ENCODE measurements at regions not wholly inside any gene's neighbourhood (a gene's known extent, or its start where the extent isn't known, plus 50 kb on each side); places are given as distances from the start of the nearest gene placed in this dataset.

DNA sequence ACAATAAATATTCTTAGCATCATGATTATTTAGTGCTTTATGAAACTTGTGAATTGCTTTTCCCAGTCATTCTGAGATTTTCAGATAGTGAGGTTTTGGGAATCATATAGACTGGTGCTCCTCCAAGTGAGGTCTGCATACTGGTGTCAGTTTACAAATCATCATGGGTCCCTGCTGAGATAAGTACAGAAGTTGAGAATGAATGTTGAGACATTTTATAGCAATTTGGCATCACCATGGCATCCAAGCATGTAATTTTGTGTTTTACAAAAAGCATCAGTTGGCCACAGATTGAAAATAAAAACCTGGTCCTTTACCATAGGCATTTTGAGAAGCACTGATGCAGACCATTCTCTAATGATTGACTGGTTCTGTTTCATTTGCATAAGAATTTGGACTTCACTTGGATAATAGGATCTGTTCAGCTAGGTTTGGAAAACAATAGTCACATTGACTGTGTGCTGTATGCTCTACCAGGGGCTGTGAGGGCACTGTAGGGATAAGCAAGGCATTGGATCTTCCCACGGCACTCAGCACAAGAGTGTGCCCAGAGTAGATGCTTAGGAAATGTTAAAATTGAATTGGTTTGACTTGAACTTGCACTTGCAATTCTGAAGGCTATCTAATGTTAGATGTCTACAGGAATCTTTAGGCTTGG, 79.0 kb upstream of the JUN start:
- no peak for DNase-seq (ENCODE audit: low read depth, low spot score)

DNA sequence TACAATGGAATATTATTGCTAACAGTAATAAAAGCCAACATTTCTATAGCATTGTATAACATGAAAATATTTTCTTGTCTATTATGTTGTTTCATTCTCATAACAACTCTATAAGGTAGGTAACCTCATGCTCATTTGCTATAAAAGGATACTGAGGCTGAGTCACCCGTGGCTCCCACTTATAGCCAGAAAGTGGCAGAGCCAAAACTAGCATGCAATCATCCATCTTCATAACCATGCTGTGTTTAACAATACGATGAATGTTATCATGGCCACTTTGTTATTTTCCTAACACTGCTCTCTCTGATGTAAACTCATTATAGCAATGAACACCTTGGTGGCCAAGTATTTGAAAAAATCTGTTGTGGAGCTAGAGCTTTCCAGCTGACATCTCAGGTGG, 80.8 kb upstream of the JUN start:
- no peak for DNase-seq (ENCODE audit: low read depth, low spot score)

DNA sequence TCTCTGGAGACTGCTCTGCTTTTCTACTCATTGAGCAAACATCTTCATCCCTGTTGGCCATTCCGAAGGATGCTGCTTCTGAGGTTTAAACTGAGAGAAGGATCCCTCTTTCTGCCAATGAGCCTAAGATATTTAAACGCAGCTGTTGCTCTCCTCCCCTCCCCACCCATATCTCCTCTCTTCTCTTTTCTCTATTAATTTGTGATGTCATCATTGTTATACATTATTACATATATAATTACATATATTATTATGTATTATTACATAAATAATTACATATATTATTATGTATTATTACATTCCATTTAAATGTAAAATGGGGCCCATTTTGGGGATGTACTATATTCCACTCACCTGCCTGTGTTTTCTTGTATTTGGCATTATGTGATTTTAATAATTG, 82.7 kb upstream of the JUN start:
- DNase-seq (ENCODE audit: low read depth, low spot score) = no peak

DNA sequence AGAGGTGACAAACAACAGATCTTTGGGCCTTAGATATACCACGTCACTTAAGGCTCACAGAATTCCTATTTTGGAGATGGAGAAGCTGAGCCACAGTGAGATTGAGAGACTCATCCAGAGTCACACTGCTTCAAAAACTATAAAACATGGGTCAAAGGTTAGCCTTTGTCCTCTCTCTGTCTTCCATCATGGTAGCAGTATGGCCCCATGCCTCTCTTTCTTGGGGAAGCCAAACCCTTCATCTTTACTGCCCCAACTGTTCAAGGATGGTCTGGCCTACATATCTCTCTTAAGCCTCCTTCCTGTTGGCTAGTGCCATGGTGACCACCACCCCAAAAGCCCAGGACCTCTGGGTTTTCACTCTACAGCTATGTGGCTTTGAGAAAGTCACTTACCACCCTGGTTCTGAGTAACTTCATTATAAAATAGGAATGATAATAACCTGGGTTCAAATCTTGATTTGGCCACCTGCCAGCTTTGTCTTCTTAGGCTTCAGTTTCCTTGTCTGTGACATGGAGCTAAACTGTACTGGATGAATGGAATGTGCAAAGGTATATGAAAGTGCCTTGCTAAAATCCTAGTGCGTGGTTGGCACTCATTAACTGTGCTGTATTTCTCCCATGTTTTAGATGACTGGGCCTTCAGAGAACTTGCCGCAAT, 85.9 kb upstream of the JUN start:
- no peak for DNase-seq (ENCODE audit: low read depth, low spot score)

DNA sequence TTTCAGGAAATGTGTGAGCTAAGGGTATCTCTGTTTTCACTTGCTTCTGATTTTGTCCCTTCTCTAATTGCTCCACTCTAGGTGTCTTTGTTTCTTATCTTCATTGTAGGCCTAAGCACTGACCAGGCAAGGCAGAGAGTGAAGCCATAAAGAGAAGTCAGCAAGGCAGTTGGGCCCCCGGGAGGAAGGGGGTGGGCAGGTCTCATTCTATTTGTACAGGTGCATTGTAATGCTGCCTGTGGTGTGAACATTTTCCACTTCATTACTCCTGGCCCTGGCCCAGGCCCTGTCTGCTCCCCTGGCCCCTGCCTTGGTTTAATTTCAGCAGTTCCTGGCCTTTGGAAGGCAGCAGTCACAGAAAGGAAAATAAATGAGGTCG, 86.4 kb upstream of the JUN start:
- DNase-seq (ENCODE audit: low read depth, low spot score) = no peak

DNA sequence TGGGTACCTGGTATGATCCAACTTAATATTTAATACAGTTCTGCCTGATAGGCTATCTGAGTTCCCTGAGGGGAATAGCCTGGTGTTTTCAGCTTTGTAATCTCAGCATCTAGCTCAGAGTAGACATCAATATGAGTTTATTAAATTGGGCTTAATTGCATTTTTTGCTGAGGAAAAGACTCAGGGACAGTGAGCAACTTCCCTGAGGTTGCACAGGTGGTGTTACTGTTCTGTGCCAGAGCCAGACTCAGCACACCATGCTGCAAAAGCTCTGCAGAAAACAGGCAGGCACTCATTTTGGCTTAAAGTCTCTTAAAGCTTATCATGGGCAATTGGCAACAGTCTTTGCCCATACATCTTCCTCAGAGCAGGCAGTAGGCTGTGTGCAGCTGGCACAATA, 90.5 kb upstream of the JUN start:
- no peak for DNase-seq (ENCODE audit: low read depth, low spot score)

DNA sequence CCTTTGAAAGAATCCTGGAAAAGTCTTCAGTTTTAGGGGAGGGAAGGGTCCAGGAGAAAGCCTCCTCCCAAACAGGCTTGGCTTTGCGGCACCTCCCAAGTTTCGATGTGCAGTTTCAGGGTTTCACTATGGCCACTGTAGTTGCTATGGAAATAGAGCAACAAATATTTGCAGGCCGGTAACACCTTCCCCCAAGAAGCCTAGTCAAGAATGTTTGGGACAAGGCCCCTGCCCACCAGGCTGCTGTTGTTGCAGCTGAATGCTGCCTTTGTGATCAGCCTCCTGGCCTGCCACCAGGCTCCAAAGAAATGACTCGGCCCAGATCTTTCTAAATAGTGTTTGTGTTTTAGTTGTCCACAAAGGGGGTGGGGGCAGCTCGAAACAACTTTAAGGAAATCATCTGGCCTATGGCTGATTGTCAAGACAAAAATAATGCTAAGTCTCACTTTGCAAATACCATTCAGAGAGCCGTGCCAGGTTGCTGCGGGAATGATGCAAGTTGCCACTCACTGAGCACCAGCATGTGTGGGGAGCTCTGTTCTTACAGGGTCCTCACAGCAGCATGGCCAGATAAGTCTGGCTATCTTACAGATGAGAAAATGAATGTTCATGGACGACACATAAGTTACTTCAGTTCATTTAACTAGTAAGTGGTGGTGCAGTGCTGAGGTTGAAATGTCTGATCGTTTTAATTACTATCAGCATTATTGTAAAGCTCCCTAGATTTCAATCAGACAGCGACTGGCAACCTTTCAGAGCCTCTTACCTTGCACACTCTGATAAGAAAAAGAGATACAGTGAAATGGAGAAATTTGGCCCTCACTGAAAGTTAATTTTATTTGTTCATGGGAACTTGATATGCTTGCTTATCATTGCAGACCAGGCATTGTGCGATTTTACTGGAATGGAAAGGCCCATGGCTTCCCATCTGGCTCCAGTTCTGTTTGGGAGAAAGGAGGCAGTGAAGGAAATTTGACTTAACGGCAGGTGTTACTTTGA, 91.2 kb upstream of the JUN start:
- DNase-seq (ENCODE audit: low read depth, low spot score) = no peak

DNA sequence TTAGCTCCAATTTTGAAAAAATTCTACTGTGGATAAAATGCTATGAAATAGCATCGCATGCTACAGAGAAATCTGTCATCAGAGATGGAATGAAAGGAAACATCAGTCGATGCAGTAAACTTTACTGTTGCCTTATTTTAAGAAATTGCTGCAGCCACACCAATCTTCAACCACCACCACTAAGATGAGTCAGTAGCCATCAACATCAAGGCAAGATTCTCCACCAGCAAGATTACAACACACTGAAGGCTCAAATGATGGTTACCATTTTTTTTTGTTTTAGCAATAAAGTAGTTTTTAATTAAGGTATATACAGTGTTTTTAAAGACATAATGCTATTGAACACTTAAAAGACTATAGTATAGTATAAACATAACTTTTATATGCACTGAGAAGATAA, 95.6 kb upstream of the JUN start:
- no peak for DNase-seq (ENCODE audit: low read depth, low spot score)

DNA sequence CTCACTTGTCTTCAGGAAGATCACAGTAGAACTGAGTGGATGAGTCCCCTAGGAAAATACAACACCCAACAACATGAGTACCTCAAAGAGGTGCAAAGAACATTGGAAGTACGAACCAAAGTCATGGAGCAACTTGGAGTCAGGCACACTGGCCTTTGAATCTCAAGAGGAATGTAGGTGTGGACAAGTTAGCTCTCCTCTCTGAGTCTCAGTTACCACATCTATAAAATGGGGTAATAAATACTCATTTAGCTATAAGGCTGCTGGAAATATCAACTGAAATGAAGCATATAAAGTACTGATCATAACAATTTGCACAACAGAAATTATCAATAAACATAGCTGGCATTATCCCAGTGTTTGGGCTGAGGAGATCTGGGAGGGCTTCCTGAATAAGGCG, 96.7 kb upstream of the JUN start:
- DNase-seq (ENCODE audit: low read depth, low spot score) = no peak

DNA sequence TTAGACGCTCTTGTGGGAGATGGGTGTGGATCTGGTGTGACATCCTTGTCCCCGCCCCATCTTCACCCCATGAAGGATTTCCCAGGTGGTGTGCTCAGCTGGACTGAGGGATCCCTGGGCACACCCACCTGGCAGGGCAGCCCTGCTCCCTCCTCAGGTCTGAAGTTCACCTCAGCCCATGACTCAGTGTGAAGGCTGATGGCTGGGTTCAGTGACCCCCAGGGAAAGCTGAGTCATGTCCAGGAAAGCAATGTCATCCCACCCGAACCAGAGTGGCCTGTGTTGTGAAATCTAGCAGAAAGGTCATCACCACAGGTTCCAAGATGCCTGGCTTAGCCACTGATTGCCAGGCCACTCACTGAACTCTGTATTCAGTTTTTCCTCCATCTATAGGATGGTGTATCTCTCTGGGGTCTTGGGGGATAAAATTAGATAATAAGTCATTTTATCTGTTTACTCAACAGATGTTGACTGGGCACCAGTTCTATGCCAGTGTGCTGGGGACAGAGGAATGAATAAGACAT, 97.7 kb upstream of the JUN start:
- DNase-seq (ENCODE audit: low read depth, low spot score) = no peak

DNA sequence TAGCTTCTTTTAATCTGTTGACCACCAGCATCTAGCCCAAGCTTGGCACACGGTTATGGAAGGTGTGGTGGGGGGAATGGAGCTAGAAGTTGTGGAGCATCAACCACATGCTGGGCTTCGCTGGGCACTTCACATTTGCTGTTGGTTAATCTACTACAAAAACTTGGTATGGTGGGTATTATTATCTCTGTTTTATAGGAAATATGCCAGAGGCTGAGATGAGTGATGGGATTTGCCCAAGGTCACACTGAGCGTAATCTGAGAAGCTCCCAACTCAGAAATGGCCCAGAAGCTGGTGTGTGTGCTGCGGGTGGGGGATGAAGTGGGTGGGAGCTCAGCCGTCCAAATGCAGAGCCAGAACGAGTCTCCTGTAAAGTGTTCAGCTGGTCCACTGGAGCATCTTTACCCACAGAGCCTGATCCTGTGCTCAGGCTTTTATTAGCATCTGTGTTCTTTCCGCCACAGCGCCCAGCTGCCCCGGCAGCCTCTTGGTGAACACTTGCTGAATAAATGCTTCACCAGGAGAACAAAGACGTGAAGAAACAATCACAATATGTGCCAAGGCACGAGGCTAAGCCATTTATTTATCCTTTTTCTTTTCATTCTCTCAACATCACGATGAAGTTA, 98.6 kb upstream of the JUN start:
- no peak for DNase-seq (ENCODE audit: low read depth, low spot score)

DNA sequence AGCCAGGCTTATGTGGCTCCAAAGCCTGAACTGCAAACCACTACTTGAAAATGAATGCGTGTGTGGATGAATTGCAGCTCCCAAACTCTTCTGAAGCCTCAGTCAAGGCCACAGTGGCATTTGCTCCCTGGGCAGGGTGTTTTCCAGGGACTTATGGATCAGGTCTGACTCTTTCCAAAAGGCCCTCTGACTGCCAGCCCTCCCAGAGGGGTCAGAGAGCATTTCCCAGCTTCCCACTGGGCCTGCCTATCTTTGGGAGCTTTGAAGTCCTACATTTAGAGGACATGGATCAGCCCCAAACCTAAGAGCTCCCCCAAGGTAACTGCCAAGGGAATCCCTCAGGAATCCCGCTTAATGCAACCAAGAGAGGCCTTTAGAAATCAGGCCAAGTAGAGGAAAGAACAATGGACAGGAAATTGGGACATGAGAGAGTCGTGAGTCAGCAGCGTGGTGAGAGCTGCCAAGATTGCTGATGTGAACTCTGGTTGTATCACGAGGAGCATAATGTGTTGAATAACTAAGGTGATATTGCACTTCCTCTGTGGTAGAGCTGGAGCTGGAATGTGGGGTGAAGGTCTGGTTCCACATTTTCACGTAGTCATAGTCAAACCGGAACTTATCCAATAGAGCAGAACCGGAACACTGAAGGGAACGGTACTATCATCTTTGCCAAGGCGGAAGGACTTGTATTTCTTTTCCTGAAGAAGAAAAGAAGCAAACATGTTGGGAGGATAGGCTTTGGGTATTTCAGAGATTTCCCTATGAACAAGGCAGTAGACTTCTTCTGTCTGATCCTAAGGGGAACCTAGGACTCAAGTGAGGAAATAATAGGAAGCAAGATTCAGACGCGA, 99.4 kb upstream of the JUN start:
- DNase-seq (ENCODE audit: low read depth, low spot score) = peak; percentile 100

DNA sequence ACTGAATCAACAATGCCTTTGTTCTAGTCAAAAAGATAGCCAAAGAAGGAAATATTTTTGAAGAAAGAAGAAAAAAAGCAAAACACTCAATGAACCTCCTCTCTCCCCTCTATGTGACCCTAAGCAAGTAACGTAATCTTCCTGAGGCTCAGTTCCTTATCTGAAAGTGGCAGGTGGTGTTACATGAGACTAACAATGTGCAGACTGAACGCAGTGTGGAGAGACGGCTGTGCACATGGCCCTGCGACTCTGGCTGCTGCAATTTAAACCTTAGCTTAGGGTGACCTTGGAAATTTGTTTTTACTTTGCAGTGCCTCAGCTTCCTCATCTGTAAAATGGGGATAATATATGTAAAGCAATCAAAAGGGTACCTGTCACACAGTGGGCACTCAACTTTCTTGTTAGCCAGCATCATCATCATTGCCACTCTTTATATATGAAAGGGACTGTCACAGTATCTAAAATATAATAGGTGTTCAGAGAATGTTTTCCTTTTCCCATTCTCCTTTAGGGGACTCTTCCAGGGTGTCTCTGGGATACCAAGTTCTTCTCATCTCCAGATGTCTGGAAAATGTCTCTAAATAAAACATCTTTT, 100.1 kb upstream of the JUN start:
- DNase-seq (ENCODE audit: low read depth, low spot score) = peak; percentile 98

DNA sequence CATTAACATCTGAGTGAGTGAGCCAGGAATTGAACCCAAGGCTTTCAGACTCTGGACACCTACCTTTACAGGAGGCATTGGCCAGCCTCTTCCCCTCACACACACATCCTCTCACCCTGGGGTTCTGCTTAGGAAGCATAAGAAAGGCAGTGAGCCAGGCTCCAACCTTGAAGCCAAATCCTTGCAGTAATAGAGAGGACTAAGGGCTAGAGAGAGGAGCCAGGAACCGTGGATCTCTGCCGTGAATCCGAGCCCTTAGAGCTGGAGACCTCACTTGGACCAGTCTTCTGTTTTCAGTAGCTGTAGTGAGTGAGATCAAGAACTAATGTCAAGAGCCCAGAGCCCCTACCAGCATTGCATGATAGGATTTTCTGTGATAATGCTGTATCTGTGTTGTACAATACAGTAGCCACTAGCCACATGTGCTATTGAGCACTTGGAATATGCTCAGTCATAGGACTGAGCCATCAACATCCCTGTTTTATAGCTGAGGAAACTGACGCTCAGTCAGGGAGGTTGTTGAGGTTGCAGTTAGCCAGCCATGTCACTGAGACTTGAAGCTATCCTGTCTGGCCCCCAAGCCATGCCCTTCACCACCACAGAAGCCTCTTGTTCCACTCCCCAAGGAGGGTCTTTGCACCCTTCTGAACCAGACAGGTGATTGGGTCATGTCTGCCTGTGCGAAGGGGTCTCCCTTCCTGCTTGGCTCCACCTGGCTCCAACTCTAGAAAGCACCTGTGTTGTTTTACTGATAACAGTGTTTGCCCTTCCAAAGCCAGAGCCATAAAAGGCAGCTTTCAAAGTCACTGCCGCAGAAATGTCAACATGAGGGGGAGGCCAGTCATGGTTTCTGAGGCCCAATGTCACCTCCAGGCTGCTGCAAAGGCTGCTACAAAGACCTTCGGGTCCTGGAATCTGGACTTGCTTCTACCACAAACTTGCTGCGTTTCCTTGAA, 101.1 kb upstream of the JUN start:
- no peak for DNase-seq (ENCODE audit: low read depth, low spot score)

DNA sequence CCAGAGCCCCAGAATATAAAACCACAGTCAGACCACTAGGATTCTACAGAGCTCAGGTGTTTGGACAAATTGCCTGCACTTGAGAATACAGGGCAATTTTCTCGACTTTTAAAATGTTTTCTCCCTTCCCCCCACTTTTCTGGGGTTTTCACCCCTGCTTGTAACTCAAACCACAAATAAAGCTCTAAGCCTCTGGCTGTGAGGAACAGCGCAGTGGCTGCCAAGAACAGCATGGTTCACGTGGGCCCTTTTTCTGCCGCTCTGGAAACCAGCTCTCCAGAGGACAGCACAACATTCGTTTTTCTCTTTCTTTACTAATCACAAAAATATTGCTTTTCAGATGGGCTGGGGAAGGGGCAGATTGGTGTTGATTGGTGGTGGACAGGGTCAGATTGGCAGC, 102.2 kb upstream of the JUN start:
- DNase-seq (ENCODE audit: low read depth, low spot score) = no peak

DNA sequence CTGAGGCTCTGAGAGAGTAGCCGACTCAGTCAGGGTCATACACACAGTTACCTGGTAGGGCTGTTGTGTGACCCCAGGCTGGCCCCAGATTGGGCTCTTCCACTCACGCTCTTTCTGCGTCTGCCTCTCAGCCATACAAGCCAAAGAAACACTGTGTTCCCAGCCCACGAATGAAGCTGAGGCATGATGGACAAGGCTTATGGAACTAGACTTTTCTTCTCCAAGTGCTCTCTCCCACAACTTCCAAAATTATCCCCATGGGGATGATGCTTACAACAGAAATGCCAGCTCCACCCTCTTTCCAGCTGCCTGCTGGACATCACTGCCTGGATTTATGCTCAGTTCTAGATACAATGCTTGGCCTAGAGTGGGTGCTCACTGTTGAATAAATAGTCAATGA, 102.8 kb upstream of the JUN start:
- no peak for DNase-seq (ENCODE audit: low read depth, low spot score)

DNA sequence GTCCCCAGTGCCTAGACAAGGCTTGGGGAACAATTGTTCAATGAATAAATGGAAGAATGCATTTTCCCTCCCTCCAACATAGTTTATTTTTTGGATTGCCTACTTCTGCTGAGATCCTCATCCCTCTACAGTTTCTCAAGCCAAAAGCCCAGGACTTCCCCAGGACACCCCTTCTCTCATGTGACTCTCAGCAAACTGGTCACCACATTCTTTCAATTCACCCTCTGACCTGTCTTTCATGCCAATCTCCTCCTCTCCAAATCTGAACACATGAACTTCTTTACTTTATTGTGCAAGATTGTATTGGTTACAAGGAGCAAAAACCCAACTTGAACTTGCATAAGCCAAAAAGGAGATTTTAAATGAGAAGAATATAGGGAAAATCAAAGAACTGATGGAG, 103.2 kb upstream of the JUN start:
- no peak for DNase-seq (ENCODE audit: low read depth, low spot score)

DNA sequence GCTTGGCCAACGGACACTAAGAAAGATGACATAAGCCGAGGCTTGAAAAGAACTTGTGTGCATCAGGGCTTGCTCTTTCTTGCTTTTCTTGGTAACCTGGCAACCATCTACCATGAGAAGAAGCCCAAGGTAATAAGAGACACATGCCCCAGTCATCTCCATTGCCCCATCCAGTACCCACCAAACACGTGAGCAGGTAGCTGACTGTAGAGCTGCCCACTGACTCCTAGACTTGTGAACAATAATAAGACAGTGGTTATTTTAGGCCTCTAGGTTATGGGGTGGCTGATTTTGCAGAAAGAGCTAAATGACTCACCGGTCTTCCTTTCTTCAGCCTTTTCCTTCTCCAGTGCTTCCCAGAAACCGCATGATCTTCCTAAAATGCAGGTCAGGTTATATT, 105.0 kb upstream of the JUN start:
- no peak for DNase-seq (ENCODE audit: low read depth, low spot score)

DNA sequence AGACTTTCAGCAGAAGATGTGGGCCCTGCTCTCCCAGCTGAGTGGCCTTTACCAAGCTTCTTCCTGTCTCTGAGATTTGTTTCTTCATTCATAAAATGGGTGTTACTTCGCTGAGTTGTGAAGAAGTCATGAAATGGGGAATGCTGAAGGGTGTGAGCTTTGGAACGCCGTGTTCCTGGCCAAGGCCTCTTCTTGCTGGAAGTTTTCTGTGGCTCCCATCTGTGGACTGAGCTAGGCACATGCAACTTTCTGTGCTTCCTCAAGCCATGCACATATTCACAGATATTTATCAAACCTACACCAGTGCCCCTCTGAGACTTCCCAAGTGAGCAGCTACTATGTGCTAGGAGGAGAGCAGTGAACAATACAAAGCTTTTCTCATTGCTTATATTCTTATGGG, 106.3 kb upstream of the JUN start:
- DNase-seq (ENCODE audit: low read depth, low spot score) = no peak
